Adrenal gland (tissue), 5 donors: ENCODE measurements at regions not wholly inside any gene's neighbourhood (a gene's known extent, or its start where the extent isn't known, plus 50 kb on each side); places are given as distances from the start of the nearest gene placed in this dataset.

ENCODE experiments used
- CTCF ChIP-seq, 6 experiments: fragments of 450-650 bp in 4 of 6; fragments of 200-600 bp in 2 of 6; sonication (generic) in 1 of 6; IDR thresholded peaks; 1 replicate in 5 of 6; 2 replicates in 1 of 6; pipeline versions ENCODE4 v1.5.1 to v1.8.0; 2016 to 2021; ENCODE audit warnings: antibody characterized with exemption in 6 of 6, mild to moderate bottlenecking in 2 of 6, moderate library complexity in 1 of 6
- POLR2A ChIP-seq, 2 donors: fragments of 450-650 bp; IDR thresholded peaks; one replicate each; pipeline ENCODE4 v1.6.1; 2017; ENCODE audit warnings: antibody characterized with exemption in 2 of 2, mild to moderate bottlenecking in 2 of 2, moderate library complexity in 1 of 2
- donor health status: DM: no; HTN: no; CAD: no.

DNA sequence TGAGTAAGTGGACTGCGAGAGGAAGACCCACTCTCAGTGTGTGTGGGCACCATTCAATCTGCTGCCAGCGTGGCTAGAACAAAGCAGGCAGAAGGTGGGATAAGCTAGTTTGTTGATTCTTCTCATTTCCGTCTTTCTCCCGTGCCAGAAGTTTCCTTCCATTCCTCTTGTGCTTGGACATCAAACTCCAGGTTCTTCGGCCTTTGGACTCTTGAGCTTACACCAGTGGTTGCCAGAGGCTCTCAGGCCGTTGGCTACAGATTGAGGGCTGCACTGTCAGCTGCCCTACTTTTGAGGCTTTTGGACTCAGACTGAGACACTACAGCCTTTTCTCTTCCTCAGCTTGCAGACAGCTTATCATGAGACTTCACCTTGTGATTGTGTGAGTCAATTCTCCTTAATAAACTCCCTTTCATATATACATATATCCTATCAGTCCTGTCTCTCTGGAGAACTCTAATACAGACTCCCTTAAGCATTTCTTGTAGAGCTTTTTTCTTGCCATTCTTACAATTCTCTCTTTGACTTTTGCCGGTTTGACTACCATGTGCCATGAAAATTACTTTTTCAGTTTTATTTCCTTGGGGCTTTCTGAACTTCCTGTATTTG lies 494.9 kb downstream of the PRR16 start:
- TF ChIP-seq CTCF (IDR thresholded peaks at IDR 0.05) = no peak
- TF ChIP-seq POLR2A (IDR thresholded peaks at IDR 0.05) = no peak
